ENCODE measurements at regions not wholly inside any gene's neighbourhood (a gene's known extent, or its start where the extent isn't known, plus 50 kb on each side); places are given as distances from the start of the nearest gene placed in this dataset.

GRCh38 chr10:44814929-44815328 is 96.2 kb upstream of the TMEM72 start:
- DNase-seq (ENCODE audit: low spot score) (no peak), FAIRE-seq (no peak)

GRCh38 chr10:44818041-44818649 is 93.0 kb upstream of the TMEM72 start:
- DNase-seq (ENCODE audit: low spot score) (no peak), FAIRE-seq (no peak)

- no peak for FAIRE-seq
- no peak for DNase-seq (ENCODE audit: low spot score)
Measured at GRCh38 chr10:44818701-44819127, 92.4 kb upstream of the TMEM72 start.

GRCh38 chr10:44820094-44820493 is 91.0 kb upstream of the TMEM72 start:
- DNase-seq (ENCODE audit: low spot score), result no peak
- no peak for FAIRE-seq

- DNase-seq (ENCODE audit: low spot score) (no peak), FAIRE-seq (no peak)
Measured at GRCh38 chr10:44821290-44821689, 89.8 kb upstream of the TMEM72 start.

GRCh38 chr10:44822349-44822748 is 88.8 kb upstream of the TMEM72 start:
- FAIRE-seq, result no peak

GRCh38 chr10:44822966-44823365 is 88.2 kb upstream of the TMEM72 start:
- DNase-seq (ENCODE audit: low spot score) (no peak), FAIRE-seq (no peak)

More at GRCh38 chr10:44822349-44822748, 88.8 kb upstream of the TMEM72 start:
- DNase-seq (ENCODE audit: low spot score), result no peak

- FAIRE-seq, result no peak
- DNase-seq (ENCODE audit: low spot score), result no peak
Measured at GRCh38 chr10:44824607-44825006, 86.5 kb upstream of the TMEM72 start.

- DNase-seq (ENCODE audit: low spot score) (no peak), FAIRE-seq (no peak)
Measured at GRCh38 chr10:44827431-44828006, 83.6 kb upstream of the TMEM72 start.

- FAIRE-seq (no peak), DNase-seq (ENCODE audit: low spot score) (no peak)
Measured at GRCh38 chr10:44828508-44829142, 82.5 kb upstream of the TMEM72 start.

- no peak for DNase-seq (ENCODE audit: low spot score)
- FAIRE-seq, result no peak
Measured at GRCh38 chr10:44829426-44829825, 81.7 kb upstream of the TMEM72 start.

GRCh38 chr10:44830022-44830421 is 81.1 kb upstream of the TMEM72 start:
- no peak for DNase-seq (ENCODE audit: low spot score)

GRCh38 chr10:44831581-44831980 is 79.6 kb upstream of the TMEM72 start:
- no peak for DNase-seq (ENCODE audit: low spot score)
- no peak for FAIRE-seq

More at GRCh38 chr10:44830022-44830421, 81.1 kb upstream of the TMEM72 start:
- FAIRE-seq, result no peak

GRCh38 chr10:44832595-44833390 is 78.3 kb upstream of the TMEM72 start:
- FAIRE-seq (no peak), DNase-seq (ENCODE audit: low spot score) (no peak)

- no peak for FAIRE-seq
Measured at GRCh38 chr10:44834131-44834530, 77.0 kb upstream of the TMEM72 start.

GRCh38 chr10:44835300-44835699 is 75.8 kb upstream of the TMEM72 start:
- FAIRE-seq (no peak), DNase-seq (ENCODE audit: low spot score) (no peak)

More at GRCh38 chr10:44834131-44834530, 77.0 kb upstream of the TMEM72 start:
- DNase-seq (ENCODE audit: low spot score), result no peak

GRCh38 chr10:44843484-44843883 is 67.7 kb upstream of the TMEM72 start:
- FAIRE-seq (no peak), DNase-seq (ENCODE audit: low spot score) (no peak)

GRCh38 chr10:44845361-44846175 is 65.6 kb upstream of the TMEM72 start:
- FAIRE-seq, result no peak
- DNase-seq (ENCODE audit: low spot score), result no peak

GRCh38 chr10:44847110-44847509 is 64.0 kb upstream of the TMEM72 start:
- DNase-seq (ENCODE audit: low spot score) (no peak), FAIRE-seq (no peak)

GRCh38 chr10:44848211-44848610 is 62.9 kb upstream of the TMEM72 start:
- DNase-seq (ENCODE audit: low spot score) (no peak), FAIRE-seq (no peak)

- no peak for FAIRE-seq
Measured at GRCh38 chr10:44849936-44850335, 61.2 kb upstream of the TMEM72 start.

More at GRCh38 chr10:44849936-44850335, 61.2 kb upstream of the TMEM72 start:
- DNase-seq (ENCODE audit: low spot score), result no peak
